OCI-LY1 (cell line): ENCODE measurements at regions not wholly inside any gene's neighbourhood (a gene's known extent, or its start where the extent isn't known, plus 50 kb on each side); places are given as distances from the start of the nearest gene placed in this dataset.

Experiments used
- H2AFZ ChIP-seq: fragments of 200-600 bp; sonication (generic), shearing (Covaris generic); 2 replicates; pipeline ENCODE4 v1.6.0; 2014; ENCODE audit warnings: antibody characterized with exemption, mild to moderate bottlenecking, low read length
- H3F3A ChIP-seq: fragments of 200-600 bp; sonication (generic), shearing (Covaris generic); 2 replicates; pipeline ENCODE4 v1.6.0; 2014; ENCODE audit warnings: mild to moderate bottlenecking, antibody characterized with exemption, low read length, moderate library complexity; ENCODE audit not compliant: insufficient read depth
- H3K27ac ChIP-seq: fragments of 200-600 bp; sonication (generic); 2 replicates; pipeline ENCODE4 v1.5.1; 2014; ENCODE audit warnings: low read length, mixed run types, mild to moderate bottlenecking, low read depth; ENCODE audit not compliant: poor library complexity, severe bottlenecking
- H3K27me3 ChIP-seq: fragments of 200-600 bp; sonication (generic); 2 replicates; pipeline ENCODE4 v1.6.0; 2014; ENCODE audit warnings: antibody characterized with exemption, mild to moderate bottlenecking, low read length, moderate library complexity; ENCODE audit not compliant: insufficient read depth
- H3K36me3 ChIP-seq: fragments of 200-600 bp; sonication (generic); 2 replicates; pipeline ENCODE4 v1.6.1; 2014; ENCODE audit warnings: mild to moderate bottlenecking, antibody characterized with exemption, low read length, moderate library complexity, mixed read lengths; ENCODE audit not compliant: insufficient read depth
- H3K4me1 ChIP-seq: fragments of 200-600 bp; sonication (generic); 2 replicates; pipeline ENCODE4 v1.5.1; 2014; ENCODE audit warnings: mild to moderate bottlenecking, low read length, moderate library complexity; ENCODE audit not compliant: insufficient read depth, severe bottlenecking
- H3K4me2 ChIP-seq: fragments of 200-600 bp; sonication (generic), shearing (Covaris generic); 2 replicates; pipeline ENCODE4 v1.6.1; 2014; ENCODE audit warnings: low read length
- H3K4me3 ChIP-seq: fragments of 200-600 bp; sonication (generic); 2 replicates; pipeline ENCODE4 v1.5.1; 2014; ENCODE audit warnings: low read length, low read depth, mild to moderate bottlenecking, mixed read lengths; ENCODE audit not compliant: poor library complexity, severe bottlenecking
- H3K79me2 ChIP-seq: fragments of 200-600 bp; shearing (Covaris generic); 2 replicates; pipeline ENCODE4 v1.6.1; 2016; ENCODE audit warnings: mixed run types, low read length, mixed read lengths; ENCODE audit not compliant: insufficient read depth
- H3K9ac ChIP-seq: fragments of 200-600 bp; sonication (generic), shearing (Covaris generic); 2 replicates; pipeline ENCODE4 v1.6.1; 2014; ENCODE audit warnings: mild to moderate bottlenecking, low read length, mixed read lengths
- H3K9me2 ChIP-seq: fragments of 200-600 bp; sonication (generic), shearing (Covaris generic); 2 replicates; pipeline ENCODE4 v1.6.1; 2014; ENCODE audit warnings: low read depth, mild to moderate bottlenecking, low read length, mixed read lengths
- H3K9me3 ChIP-seq: fragments of 200-600 bp; shearing (Covaris generic); 2 replicates; pipeline ENCODE4 v1.6.1; 2014; ENCODE audit warnings: low read length, mixed read lengths
- H4K20me1 ChIP-seq: fragments of 200-600 bp; sonication (generic), shearing (Covaris generic); 2 replicates; pipeline ENCODE4 v1.6.0; 2016; ENCODE audit warnings: mild to moderate bottlenecking, low read length; ENCODE audit not compliant: insufficient read depth
- CTCF ChIP-seq: fragments of 200-600 bp; sonication (generic), shearing (Covaris generic); IDR thresholded peaks from 2 replicates; pipeline ENCODE4 v1.5.1; 2017; ENCODE audit warnings: mild to moderate bottlenecking, antibody characterized with exemption, low read length, moderate library complexity, mixed read lengths
- EZH2 ChIP-seq: fragments of 200-600 bp; sonication (generic), shearing (Covaris generic); IDR thresholded peaks from 2 replicates; pipeline ENCODE4 v1.8.0; 2017; ENCODE audit warnings: borderline replicate concordance, mixed run types, mild to moderate bottlenecking, antibody characterized with exemption, low read length, moderate library complexity, mixed read lengths

- TF ChIP-seq CTCF = no peak
- TF ChIP-seq EZH2 = no peak
- Histone ChIP-seq H3K9ac (no peak overlapping the region), H3K4me3 (no peak overlapping the region), H3K9me3 (no peaks in the 10 kb centered on the region), H3K4me1 (no peaks in the 10 kb centered on the region), H3K27ac (no peak overlapping the region), H3K9me2 (no peaks in the 10 kb centered on the region), H3K27me3 (no peaks in the 10 kb centered on the region), H3F3A (no peaks in the 10 kb centered on the region), H3K36me3 (no peaks in the 10 kb centered on the region), H4K20me1 (no peaks in the 10 kb centered on the region), H3K79me2 (no peaks in the 10 kb centered on the region), H3K4me2 (no peak overlapping the region), H2AFZ (no peak overlapping the region)
These were observed 773.0 kb upstream of the HS6ST1 start for GRCh38 chr2:129091620-129092019.

GRCh38 chr2:129092956-129093355, 774.3 kb upstream of the HS6ST1 start:
- Histone ChIP-seq H3F3A (no peaks in the 10 kb centered on the region), H2AFZ (no peak overlapping the region), H3K4me1 (no peaks in the 10 kb centered on the region), H3K9me3 (no peaks in the 10 kb centered on the region), H3K4me3 (no peak overlapping the region), H3K9me2 (no peaks in the 10 kb centered on the region), H3K27me3 (no peaks in the 10 kb centered on the region), H3K36me3 (no peaks in the 10 kb centered on the region), H3K9ac (no peak overlapping the region), H4K20me1 (no peaks in the 10 kb centered on the region), H3K4me2 (no peak overlapping the region), H3K79me2 (no peaks in the 10 kb centered on the region), H3K27ac (no peak overlapping the region)
- TF ChIP-seq CTCF = no peak
- TF ChIP-seq EZH2 = no peak

GRCh38 chr2:129101186-129101585, 782.5 kb upstream of the HS6ST1 start:
- H3K79me2 ChIP-seq = no peaks in the 10 kb centered on the region

More at GRCh38 chr2:129101186-129101585, 782.5 kb upstream of the HS6ST1 start:
- H3K27ac ChIP-seq = no peak overlapping the region
- no peak overlapping the region for H3K4me2 ChIP-seq
- no peaks in the 10 kb centered on the region for H3K9me2 ChIP-seq
- H3K27me3 ChIP-seq = no peaks in the 10 kb centered on the region
- no peak overlapping the region for H3K4me3 ChIP-seq
- H3K36me3 ChIP-seq = no peaks in the 10 kb centered on the region
- no peaks in the 10 kb centered on the region for H4K20me1 ChIP-seq
- no peak overlapping the region for H3K9ac ChIP-seq
- TF ChIP-seq EZH2 (no peak), CTCF (no peak)
- no peaks in the 10 kb centered on the region for H3F3A ChIP-seq
- H3K4me1 ChIP-seq = no peaks in the 10 kb centered on the region
- no peak overlapping the region for H2AFZ ChIP-seq
- no peaks in the 10 kb centered on the region for H3K9me3 ChIP-seq
